Posterior cingulate gyrus (tissue), 11 donors: ENCODE measurements at regions not wholly inside any gene's neighbourhood (a gene's known extent, or its start where the extent isn't known, plus 50 kb on each side); places are given as distances from the start of the nearest gene placed in this dataset.

Experiments
- DNase-seq, 10 donors: peaks; one replicate each; pipeline versions ENCODE4 v3.0.0 to v3.0.0-alpha.2; 2020 to 2021; ENCODE audit warnings: mixed read lengths in 3 of 10
- intact Hi-C: fragments of 100-400 bp; cut with DNase I; formaldehyde crosslinking; loops from one replicate; pipeline ENCODE4 v1.15.1; 2023

GRCh38 chr7:26100406-26101339 lies 51.3 kb upstream of the NFE2L3 start:
- intact Hi-C loops = no loop called here
- DNase-seq = no peak

DNA sequence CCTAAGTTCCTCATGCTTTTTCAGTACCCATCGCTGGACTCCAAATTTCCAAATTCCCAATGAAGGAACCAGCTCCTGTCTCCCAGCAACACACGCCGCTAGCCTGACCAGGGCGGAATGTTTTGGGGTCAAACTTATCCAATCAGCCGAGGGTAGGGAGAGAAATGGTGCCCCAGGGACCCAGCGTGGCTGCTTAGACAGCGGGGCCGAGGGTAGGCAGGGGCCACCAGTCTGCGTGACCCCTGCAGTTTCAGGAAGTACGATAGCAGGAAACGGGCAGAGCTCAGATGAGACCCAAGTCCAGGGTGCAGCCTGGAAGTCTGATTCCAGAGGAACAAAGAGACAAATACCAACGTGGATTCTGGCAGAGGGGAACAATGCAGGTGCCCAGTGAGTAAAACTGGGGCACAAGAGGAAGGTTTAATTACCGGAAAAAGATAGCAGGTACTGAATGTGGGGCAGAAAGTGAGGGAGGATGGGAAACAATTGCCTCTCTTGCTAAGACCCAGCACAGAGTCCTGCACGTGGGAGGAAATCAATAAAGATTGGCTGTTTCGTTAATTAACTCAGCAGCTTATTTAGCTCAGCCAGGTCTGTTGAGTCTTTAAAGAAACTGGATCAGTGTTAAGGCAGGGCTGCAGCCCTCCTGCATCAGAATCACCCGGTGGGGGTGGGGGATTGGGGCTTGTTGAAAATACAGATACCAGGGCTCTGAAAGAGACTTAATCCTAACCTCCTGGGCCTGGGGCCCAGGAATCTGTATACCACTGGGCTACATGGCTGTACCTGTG lies 50.4 kb upstream of the NFE2L3 start:
- intact Hi-C loops = no loop called here
- DNase-seq = no peak

DNA sequence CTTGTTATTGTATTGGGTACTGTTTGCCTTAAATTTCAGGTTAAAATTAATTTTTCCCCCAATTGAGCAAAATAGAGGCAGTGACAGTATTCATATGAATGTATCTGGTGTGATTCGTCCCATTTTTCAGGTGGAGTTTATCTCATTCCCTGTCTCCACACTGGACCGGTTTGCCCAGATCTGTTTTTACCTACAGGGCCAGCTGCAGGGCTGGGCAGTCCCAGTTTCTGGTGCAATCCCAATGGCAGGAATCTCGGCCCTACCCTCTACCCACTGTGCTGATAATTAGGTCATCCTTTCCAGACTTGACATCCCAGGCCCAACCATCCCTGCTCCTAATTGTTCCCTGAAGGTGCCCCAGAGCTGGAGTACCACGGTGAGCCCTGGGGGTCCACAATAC lies 49.8 kb upstream of the NFE2L3 start:
- intact Hi-C loops = no loop called here
- no peak for DNase-seq
